HT1080 (cell line): ENCODE measurements at regions not wholly inside any gene's neighbourhood (a gene's known extent, or its start where the extent isn't known, plus 50 kb on each side); places are given as distances from the start of the nearest gene placed in this dataset.
"Not testable (repeated sequence)": the region's sequence is repeated elsewhere in the genome, so short reads cannot be mapped to it uniquely, and the experiment has no call there.

ENCODE experiments used
- DNase-seq: peaks from one replicate; pipeline ENCODE4 v3.0.0-alpha.2; 2015; ENCODE audit warnings: low read depth

DNA sequence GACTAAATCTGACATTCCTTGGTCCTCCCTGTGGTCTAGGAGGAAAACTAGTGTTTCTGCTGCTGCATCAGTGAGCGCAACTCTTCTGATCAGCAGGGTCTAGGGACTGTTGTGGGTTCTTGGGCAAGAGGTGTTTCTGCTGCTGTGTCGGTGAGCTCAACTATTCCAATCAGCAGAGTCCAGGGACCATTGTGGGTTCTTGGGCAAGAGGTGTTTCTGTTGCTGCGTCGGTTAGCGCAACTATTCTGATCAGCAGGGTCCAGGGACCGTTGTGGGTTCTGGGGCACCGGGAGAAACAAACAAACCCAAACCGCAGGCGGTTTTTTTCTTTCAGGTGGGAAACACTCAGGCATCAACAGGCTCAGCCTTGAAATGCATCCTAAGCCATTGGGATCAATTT is 140.9 kb downstream of the FASLG start:
- DNase-seq = not testable (repeated sequence)

DNA sequence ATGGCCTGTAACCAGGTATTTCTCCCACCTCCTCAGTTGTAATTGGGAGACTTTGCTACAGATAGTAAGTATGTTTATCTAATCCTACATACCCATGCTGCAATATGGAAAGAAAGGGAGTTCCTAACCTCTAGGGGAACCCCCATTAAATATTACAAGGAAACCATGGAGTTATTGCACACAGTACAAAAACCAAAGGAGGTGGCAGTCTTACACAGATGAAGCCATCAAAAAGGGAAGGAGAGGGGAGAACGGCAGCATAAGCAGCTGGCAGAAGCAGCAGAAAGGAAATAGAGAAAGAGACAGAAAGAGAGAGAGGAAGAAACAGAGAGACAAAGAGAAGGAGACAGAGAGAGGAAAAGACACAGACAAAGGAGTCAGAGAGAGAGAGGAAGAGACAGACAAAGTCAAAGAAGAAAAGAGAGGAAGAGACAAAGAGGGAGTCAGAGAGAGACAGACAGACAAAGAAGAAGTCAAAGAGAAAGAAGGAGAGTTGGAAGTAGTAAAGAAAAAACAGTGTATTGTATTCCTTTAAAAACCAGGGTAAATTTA is 142.9 kb downstream of the FASLG start:
- DNase-seq = no peak

DNA sequence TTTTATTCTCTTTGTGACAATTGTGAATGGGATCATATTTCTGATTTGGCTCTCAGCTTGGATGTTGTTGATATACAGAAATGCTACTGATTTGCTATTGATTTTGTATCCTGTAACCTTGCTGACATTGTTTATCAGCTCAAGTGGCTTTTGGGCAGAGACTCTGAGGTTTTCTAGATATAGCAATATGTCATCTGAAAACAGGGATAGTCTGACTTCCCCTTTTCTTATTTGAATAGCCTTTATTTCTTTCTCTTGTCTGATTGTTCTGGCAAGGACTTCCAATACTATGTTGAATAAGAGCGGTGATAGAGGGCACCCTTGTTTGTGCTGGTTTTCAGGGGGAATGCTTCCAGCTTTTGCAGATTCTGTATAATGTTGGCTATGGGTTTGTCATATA is 150.8 kb downstream of the FASLG start:
- no peak for DNase-seq

DNA sequence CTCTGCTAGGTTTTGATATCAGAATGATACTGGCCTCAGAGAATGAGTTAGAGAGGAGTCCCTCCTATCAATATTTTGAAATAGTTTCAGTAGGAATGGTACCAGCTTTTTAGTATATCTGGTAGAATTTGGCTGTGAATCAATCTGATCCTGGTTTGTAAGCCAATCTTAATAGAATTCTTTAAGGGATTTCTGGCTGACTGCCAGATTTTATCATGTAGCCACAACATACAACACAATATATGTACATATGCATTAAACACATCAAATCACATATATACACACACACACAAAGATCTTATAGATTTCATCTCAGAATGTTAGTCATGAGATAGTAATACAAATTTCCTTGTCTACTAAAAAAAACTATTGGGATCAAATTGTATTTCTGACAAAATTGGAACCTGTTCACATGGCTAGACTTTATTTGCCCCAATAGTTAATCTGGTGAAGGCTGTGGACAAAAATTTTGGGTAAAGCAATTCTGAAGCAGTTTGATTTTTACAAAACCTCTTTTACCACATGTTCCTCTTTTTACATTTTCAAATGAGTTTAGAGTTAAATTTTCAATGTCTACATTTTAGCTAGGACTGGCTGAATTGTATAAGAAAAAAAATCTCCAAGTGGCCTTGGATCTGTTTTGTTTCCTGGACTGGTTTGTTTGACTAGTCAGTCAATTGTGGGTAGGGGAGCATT is 151.7 kb downstream of the FASLG start:
- DNase-seq = no peak

DNA sequence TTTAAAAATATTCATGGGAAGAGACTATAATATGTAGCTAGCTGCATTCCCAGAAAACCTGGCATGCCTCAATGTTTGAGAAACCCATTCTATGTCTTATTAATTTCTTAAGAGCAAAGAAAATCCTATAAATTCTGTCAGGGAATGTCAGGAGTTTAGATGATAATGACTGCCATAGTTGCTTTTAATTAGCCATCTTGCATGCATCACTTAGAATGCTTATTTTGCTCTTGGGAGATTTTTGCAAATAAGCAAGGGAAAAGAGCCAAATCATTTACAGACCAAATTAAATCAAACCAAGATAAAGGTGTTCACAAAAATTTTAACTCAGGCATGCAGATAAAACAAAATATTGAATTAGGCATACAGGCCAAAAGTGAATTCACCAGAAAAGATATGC is 152.8 kb downstream of the FASLG start:
- DNase-seq = no peak

DNA sequence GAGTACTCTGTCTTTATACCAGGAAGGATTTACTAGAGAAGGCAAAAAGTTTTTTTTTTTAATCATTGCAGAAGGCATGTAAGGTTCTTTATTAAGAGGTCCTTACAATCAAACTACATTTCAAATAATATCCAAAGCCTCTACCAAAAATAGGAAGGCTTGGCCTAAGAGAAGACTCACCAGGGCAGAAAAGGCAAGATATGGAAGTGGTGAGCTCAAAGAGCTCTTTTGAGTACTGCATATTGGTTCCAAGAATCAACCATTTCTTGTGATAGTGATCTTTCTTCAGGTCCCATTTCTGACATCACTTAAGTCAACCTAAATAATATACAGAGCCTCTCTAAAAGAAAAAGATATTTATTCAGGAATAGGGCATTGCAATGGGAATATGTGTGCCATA is 153.2 kb downstream of the FASLG start:
- no peak for DNase-seq

DNA sequence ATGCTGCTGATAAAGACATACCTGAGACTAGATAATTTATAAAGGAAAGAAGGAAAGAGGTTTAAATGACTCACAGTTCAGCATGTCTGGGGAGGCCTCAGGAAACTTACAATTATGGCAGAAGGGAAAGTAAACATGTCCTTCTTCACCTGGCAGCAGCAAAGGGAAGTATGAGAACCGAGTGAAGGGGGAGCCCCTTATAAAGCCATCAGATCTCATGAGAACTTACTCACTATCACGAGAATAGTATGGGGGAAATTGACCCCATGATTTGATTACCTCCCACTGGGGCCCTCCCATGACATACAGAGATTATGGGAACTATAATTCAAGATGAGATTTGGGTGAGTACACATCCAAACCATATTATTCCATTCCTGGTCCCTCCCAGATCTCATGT is 154.4 kb downstream of the FASLG start:
- DNase-seq = no peak

DNA sequence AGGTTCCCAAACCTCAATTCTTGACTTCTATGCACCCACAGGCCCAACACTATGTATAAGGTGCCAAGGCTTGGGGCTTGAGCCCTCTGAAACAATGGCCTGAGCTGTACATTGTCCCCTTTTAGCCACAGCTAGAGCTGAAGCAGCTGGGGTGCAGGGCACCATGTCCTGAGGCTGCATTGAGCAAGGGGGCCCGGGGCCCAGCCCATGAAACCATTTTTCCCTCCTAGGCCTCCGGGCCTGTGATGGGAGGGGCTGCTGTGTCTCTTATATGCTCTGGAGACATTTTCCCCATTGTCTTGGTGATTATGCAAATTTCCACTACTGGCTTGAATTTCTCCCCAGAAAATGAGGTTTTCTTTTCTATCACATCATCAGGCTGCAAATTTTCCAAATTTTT is 155.5 kb downstream of the FASLG start:
- no peak for DNase-seq

DNA sequence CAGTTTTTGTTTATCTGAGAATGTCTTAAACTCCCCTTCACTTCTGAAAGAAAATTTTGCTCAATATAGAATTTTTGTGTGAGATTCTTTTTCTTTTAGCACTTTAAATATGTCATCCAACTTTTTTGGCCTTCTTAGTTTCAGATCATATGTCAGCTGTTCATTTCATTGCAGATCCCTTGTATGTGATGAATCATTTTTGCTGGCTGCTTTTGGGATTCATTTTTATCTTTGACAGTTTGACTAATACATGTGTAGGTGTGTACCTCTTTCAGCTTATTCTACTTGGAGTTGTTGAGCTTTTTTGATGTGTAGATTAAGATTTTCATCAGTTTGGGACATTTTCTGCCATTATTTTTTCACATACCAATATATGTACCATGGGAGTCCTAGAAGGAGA is 156.8 kb downstream of the FASLG start:
- no peak for DNase-seq

DNA sequence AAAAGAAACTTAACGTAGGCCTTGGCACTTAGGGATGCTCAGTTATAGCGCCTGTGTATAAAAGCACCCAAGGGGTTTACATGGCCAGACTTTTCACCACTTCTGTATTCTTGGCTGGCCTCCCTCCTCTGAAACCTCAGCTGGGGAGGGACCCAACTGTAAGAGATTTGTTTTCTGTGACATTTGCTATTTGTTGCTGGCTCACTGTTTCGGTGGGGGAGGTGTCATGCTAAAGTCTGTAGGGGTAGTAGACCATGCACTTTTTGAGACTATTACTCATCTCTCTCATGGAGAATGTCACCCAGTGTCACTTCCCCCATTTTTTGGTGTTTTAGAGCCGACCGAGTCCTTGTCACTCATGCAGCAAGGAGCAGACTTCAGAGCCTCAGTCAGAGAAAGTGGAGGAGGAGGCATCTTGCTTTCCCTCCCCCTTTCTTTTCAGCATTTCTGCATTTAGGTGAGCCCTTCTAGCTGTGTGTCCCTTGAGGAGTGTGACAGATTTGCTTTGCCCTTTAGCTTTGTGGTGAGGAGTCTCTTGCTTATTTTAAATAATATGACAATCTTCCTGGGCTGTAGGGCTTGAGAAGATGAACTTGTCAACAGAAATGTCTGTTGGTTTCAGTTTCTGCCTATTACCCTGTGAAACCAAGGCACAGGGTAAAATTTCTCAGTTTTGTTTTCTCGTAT is 160.1 kb downstream of the FASLG start:
- DNase-seq = no peak

DNA sequence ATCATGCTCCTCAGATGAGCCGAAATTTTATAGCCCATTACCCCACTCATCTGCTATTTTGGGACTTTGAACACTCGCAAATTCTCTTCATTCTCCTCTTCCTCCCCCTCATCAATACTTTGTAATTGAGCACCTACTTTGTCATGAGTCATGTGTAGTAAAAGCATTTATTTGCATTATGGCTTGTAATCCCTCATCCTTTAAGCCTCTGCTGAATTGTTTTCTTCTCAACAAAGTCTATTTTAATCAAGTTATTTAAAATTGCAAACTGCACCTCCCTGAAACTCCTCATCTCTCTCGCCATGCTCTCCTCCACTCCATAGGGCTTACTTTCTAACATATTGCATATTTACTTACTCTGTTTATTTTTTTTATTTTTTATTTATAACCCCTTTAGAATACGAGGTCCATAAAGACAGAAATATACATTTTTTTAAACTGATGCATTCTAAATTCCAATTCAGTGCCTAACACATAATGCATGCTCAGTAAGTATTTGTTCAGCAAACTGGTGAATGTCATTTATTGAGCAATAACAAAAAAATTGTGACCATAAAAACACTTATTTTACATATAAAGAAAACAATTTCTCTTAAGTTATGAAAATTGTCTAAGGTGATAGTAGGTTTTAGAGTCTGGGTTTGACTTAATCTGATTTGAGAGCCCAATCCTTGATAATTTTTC is 161.7 kb downstream of the FASLG start:
- no peak for DNase-seq

DNA sequence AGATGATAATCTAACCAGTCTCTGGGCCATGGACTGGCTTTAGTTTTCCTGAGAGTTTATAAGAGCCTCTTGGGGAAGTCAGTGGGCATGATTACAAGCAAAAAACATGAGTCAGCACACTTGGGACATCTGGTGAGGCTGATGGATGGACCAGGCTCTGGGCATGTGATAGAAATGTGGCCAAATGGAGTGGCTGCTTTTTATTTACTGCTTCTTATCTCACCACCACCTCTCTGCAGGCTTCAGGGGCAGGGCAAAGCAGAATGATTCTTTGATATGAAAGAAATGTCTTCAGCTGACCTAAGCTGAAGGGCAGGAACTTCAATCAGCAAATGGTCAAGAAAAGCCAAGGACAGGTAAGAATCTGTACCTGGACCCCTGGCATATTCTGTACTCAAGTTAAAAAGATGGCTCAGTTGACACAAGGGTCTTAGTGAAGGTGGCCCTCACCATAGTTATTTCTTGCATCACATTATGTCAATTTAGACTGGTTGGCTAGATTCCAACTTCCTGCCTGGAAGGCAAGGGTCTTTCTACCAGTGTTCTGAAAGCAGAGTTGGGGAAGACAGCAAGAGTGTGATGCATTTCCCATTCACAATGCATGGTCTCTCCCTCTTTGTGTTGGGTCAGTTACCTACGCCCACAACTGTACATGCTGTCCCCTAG is 162.8 kb downstream of the FASLG start:
- peak; percentile 40 for DNase-seq

DNA sequence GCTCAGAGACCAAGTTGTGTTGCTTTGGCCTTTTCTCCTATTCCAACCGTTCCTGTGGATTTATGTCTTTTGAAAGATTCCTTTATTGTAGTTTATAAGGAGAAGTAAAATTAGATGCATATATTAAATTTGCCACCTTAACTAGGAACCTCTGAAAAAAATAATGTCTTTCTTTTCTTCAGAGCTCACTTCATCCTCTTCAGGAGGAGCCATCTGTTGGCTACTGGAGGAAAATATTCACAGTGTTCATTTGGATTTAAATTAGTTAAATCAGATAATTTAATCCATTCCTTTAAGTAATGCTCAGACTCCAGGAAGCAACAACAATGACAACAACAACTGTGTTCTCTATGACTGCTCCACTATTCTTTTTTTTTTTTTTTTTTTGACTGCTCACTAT is 164.0 kb downstream of the FASLG start:
- DNase-seq = no peak

DNA sequence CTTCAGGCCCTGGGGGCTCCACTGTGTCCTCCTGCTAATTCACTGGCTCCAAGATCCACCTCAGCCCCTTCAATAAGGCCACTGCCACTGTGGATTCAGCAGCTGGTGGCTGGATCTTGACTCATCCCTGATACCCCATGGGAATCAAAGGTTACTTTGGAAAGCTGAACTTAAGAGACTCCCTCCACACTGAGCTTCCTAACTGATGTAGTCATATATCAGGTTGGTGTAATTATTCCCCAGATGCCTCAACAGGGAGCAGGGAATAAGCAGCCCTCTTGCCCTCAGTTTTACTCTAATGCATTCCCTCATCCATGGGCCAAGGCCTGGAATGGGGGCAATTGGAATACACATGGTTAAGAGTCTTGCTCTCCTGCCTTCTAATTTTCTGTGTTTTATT is 164.6 kb downstream of the FASLG start:
- DNase-seq = peak; percentile 12

DNA sequence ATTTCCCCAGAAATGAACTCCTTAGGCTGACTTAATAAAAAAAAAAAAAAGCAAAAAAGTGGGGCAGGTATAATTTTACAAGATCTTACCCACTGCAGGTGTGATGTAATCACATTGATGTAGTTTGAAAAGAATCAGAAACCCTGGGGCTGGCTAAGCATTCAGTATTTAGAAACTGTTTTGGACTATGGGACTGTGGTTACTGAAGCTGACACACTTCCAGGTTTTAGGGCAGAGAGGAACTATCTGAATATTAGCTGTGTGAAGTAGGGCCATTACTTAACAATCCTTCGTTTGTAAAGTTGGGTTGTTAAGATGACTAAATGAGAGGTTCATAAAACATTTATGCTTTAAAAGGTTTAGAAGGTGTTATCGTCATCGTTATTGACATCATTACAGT is 165.3 kb downstream of the FASLG start:
- no peak for DNase-seq

DNA sequence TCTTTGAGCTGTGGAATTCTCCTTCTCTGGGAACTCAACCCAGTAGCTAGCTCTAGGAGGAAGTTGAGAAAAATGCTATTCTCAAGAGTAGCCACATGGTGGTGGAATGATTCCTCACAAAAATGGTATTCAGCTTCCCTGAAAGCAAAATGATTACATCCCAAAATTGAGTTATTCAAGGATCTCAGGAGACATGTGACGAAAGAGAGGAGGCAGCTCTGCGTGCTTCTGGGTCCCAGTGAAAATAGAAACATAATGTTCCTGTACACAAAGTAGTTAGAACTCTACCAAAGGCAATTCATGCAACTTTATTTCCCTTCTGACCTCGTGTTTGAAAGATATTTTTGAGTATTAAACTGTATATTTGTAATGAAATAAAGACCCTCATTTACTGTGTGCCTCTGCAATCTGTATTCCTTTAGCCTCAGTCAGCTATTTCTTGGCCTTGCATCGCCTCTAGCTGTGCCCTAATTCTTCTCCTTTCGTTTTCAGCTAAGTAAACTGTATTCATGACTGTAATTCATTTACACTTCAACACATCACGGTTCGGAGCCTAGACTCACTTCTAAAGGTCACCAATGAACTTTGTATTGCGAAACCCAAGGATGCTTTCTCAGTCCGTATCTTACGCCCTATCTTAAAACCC is 167.3 kb downstream of the FASLG start:
- peak; percentile 70 for DNase-seq

DNA sequence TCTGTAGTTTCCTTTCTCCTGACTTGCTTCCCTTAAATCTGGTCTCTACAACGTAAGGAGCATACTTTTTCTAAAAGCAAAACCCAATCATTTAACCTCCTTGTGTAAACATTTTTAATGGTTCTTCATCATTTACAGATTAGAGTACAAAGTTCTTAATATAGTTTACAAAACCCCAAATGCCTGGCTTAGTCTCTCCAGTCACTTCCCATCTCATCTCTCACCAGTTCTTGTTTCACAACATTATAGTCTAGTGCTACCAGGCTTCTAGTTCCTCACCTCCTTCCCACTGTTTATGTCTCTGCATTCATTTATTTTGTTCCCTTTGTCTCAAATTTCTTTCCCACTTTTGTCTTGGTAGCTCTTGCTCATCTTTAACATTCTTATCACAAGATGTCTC is 168.4 kb downstream of the FASLG start:
- DNase-seq = no peak

DNA sequence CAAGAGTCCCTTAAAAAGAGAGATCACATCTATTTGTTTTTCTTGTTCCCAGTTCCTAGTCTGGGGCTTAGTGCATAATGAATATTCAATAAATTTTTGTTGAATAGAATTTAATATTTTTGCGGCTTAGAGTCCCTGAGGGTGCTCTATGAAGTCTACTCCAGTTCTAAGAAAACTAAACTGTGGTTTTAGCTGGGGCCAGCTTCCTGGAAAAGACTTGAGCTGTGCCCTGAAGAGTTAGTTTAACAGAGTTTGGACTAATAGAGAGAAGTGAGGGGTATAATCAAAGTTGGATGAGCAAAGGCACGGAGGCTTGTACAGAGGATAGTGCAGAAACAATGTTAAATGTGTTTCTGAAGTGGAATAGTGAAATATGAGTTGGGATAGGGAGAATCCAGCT is 168.9 kb downstream of the FASLG start:
- DNase-seq = no peak

DNA sequence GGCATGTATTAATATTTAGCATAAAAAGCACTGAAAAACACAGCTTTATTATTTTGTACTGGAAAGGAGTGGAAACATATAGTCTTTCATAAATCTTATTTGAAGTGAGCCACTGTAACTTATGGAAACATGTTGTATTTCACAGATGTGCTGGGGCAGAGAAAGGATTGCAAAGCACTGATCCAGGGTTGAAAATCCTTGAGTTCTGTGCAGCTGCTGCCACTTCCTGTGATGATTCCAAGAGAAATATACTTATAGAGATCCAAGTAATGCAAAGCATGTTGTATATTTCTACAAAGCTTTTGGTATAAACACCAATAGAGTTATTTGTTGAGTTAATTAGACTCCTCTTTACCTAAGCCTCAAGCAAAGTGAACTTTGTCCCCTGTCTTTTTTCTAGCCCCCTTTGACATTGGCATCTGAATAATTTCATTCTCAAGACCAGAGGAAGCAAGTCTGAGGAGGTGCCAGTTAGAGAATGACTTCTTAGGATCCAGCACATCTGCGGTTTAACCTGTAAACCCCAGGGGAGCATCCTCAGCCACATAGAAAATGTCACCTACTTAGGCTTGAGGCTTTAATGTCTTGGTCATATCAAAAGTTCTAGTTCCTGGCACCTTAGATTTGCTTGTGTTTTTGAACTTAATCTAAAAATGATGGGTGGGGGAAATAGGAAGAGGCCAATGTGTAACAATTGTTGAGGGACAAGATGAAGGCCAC is 173.3 kb downstream of the FASLG start:
- no peak for DNase-seq

DNA sequence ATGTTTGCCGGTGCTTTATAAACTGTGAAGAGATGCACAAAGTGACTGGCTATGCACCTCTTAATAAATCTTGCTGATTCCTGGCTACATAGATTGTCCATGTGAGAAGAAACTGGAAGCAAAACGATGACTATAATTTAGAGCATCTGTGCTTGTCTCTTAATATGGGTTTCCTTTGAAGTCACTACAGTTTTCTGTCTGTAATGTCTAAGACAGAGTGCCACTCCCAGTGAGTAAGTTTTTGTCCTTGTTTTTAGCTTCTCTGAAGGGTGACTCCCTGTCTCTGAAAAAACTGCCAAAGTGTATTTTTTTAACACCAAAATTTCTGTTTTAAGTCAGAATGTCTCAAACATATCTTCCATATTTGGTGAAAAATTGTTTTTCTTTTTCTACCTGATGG is 175.1 kb downstream of the FASLG start:
- no peak for DNase-seq

DNA sequence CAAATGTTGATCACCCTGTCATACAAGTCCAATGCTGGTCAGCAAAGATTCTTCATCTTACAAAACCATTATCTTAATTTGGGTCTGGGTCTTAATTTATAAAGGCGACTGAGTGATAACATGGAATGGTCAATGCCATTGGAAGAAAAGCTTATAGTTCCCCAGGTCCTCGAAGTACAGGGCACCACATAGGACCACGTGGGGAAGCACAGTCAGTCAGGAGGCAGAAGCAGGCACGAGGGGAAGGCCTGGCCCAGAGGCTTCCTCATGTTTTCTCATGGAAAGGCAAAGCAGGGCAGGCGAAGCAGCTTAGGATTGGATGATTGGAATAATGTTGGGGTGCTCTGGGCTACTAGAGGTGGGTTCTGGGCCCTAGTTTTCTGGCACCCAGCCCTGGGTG is 175.7 kb downstream of the FASLG start:
- DNase-seq = no peak
